H1 (cell line): ENCODE measurements at regions not wholly inside any gene's neighbourhood (a gene's known extent, or its start where the extent isn't known, plus 50 kb on each side); places are given as distances from the start of the nearest gene placed in this dataset.

ENCODE experiments used
- BRCA1 ChIP-seq: IDR thresholded peaks from 2 replicates; pipeline ENCODE4 v1.6.1; 2012; ENCODE audit warnings: low read depth, low read length, improper control_type of control experiment
- CBX5 ChIP-seq: fragments of 300-800, 300-1000 bp; sonication (generic); IDR thresholded peaks from 2 replicates; pipeline ENCODE4 v1.7.1; 2016; ENCODE audit warnings: antibody characterized with exemption, low read length, low read depth
- EP300 ChIP-seq, 2 experiments: IDR thresholded peaks; 1 replicate in 1 of 2; 2 replicates in 1 of 2; pipeline ENCODE4 v1.6.1; 2011 to 2012; ENCODE audit warnings: low read depth in 2 of 2, low read length in 2 of 2, mild to moderate bottlenecking in 2 of 2, borderline replicate concordance in 1 of 2, inconsistent platforms in 1 of 2, moderate library complexity in 1 of 2
- HDAC2 ChIP-seq, 2 experiments: fragments of 300-600 bp in 1 of 2; sonication (generic) in 1 of 2; IDR thresholded peaks; 2 replicates each; pipeline ENCODE4 v1.6.1; 2011 to 2012; ENCODE audit warnings: low read depth in 2 of 2, low read length in 2 of 2, mild to moderate bottlenecking in 2 of 2, moderate library complexity in 2 of 2, borderline replicate concordance in 1 of 2, inconsistent platforms in 1 of 2
- HDAC6 ChIP-seq: IDR thresholded peaks from one replicate; pipeline ENCODE4 v1.7.1; 2012; ENCODE audit warnings: low read depth, mild to moderate bottlenecking, inconsistent platforms, low read length, moderate library complexity
- JUN ChIP-seq: IDR thresholded peaks from 2 replicates; pipeline ENCODE4 v1.6.1; 2011; ENCODE audit warnings: low read depth, mild to moderate bottlenecking, improper control_type of control experiment, low read length
- MAFK ChIP-seq: IDR thresholded peaks from 2 replicates; pipeline ENCODE4 v1.6.1; 2012; ENCODE audit warnings: low read depth, mild to moderate bottlenecking, improper control_type of control experiment, low read length
- TF ChIP-seq, protein P1 (sequence below), 3 experiments: IDR thresholded peaks; 1 replicate in 2 of 3; 2 replicates in 1 of 3; pipeline versions ENCODE4 v1.5.1 to v1.6.1; 2011; ENCODE audit warnings: low read length in 3 of 3, mild to moderate bottlenecking in 3 of 3, inconsistent platforms in 2 of 3, low read depth in 1 of 3, moderate library complexity in 1 of 3; ENCODE audit not compliant: insufficient read depth in 1 of 3; ENCODE audit errors: control extremely low read depth in 1 of 3

DNA sequence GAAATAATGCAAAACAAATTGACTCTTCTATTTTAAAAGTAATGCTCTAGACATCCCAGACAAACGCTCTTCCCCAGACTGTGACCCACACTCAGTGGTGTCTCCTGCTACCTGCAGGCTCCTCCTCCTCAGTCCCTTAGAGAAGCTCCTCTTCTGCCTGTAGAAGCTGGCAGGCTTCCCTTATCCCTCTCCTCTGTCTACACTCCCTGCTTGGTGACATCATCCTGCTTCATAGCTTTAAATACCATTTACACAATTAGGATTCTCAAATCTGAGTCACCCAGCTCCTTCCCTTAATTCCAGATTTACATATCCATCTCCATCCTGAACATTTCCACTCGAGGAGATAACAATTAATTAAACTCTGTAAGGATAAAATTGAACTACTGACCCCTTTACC, 167.9 kb downstream of the FBXO15 start (continued):
- no peak for TF ChIP-seq BRCA1
- TF ChIP-seq MAFK: no peak
- no peak for TF ChIP-seq CBX5
- TF ChIP-seq EP300 (IDR thresholded peaks at IDR 0.05; ENCODE audit: borderline replicate concordance in 1 of 2, low read depth in 2 of 2, low read length in 2 of 2): no peak
- no peak for TF ChIP-seq JUN
- no peak for TF ChIP-seq HDAC6
- no peak for TF ChIP-seq HDAC2 (IDR thresholded peaks at IDR 0.05; ENCODE audit: borderline replicate concordance in 1 of 2, low read depth in 2 of 2, low read length in 2 of 2)
- TF ChIP-seq, protein P1, sequence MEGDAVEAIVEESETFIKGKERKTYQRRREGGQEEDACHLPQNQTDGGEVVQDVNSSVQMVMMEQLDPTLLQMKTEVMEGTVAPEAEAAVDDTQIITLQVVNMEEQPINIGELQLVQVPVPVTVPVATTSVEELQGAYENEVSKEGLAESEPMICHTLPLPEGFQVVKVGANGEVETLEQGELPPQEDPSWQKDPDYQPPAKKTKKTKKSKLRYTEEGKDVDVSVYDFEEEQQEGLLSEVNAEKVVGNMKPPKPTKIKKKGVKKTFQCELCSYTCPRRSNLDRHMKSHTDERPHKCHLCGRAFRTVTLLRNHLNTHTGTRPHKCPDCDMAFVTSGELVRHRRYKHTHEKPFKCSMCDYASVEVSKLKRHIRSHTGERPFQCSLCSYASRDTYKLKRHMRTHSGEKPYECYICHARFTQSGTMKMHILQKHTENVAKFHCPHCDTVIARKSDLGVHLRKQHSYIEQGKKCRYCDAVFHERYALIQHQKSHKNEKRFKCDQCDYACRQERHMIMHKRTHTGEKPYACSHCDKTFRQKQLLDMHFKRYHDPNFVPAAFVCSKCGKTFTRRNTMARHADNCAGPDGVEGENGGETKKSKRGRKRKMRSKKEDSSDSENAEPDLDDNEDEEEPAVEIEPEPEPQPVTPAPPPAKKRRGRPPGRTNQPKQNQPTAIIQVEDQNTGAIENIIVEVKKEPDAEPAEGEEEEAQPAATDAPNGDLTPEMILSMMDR (IDR thresholded peaks at IDR 0.05; ENCODE audit: control extremely low read depth in 1 of 3, insufficient read depth in 1 of 3, low read depth in 1 of 3, low read length in 3 of 3): no peak
